Activated CD4-positive, alpha-beta T cell treated with anti-CD3 and anti-CD28 coated beads, Interleukin-10, Interleukin-2, amounts not matched to agents 100 ng/mL and 50 ng/mL, durations not matched to agents 16 hours and 8 hours (primary cell): ENCODE measurements at regions not wholly inside any gene's neighbourhood (a gene's known extent, or its start where the extent isn't known, plus 50 kb on each side); places are given as distances from the start of the nearest gene placed in this dataset.
"Not testable (repeated sequence)": the region's sequence is repeated elsewhere in the genome, so short reads cannot be mapped to it uniquely, and the experiment has no call there.

Experiments
- DNase-seq: peaks from one replicate; pipeline ENCODE4 v3.0.0-alpha.2; 2020

GRCh38 chr2:146990311-146991054, 854.3 kb upstream of the ACVR2A start:
- no peak for DNase-seq

DNA sequence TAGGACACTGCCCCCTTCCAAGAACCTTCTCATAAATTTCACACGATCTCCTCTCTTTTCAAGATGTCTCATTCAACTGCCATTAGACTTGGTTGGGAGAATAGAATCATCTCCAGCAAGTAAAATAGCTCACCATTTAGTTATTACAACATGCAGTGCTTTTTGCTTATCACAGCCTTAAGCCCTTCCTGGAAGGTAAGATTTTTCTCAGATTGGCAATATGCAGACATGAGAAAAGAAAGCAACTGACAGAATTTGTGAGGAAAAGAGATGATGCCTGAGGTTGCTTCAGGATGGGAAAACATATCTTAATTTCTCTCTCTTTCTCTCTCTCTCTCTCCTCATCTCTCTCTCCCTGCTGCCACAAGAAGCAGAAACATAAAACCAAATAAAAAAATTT, 855.1 kb upstream of the ACVR2A start:
- no peak for DNase-seq

DNA sequence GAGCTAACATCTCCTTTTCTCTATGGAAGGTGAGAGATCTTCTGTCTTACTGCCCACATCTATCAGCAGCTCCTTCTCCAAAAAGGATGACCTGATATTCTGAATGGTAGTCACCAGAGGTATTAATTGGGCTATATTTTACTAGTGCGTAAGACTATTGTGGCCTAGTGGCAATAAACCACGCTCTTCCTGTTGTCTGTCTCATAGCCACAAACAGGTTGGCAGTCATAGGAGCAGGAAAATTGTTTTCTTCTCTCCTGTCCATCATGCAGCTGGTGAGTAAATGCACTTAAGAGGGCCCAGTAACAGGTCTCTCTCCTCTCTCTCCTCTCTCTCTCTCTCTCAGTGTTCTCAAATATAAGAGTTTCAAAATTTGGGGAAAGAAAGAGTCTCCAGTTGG, 856.8 kb upstream of the ACVR2A start:
- DNase-seq: no peak

DNA sequence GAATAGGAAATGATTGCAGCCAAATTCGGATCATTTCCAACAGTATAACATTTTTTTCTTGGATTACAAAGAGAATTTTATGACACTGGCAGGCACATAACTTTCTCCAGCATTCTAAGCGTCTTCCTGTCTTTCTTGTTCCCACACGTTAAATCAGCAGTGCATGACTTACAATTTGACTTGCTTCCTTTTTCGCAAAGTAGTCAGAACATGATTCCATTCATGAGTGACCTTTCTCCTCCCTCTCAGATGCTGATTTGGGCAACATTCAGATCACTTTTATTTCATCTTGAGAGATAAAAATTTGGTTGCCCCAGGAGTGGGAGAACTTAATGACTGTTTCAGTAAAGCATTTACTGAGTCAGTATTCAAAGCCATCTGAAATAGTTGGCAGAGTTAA, 858.7 kb upstream of the ACVR2A start:
- DNase-seq: no peak

DNA sequence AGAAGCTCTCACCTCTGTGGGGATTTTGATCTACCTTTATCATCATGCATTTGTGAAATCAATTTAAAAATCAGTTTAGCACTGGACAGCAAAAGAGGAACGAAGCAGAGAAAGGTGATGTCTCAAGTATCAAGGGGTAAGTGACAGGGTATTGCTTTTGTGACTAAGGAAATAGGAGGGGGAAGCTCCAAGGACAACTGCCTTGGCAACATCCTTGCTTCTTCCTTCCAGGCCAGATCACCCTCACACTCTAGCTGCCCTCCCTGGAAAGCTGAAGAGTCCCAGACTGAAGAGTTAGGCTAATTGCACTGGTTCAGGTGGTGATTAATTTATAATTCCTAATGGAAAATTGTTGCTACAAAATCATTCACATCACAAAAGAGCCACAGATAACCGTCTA, 859.1 kb upstream of the ACVR2A start:
- DNase-seq: no peak

- no peak for DNase-seq
Measured at GRCh38 chr2:146984014-146984413, 860.8 kb upstream of the ACVR2A start.

DNA sequence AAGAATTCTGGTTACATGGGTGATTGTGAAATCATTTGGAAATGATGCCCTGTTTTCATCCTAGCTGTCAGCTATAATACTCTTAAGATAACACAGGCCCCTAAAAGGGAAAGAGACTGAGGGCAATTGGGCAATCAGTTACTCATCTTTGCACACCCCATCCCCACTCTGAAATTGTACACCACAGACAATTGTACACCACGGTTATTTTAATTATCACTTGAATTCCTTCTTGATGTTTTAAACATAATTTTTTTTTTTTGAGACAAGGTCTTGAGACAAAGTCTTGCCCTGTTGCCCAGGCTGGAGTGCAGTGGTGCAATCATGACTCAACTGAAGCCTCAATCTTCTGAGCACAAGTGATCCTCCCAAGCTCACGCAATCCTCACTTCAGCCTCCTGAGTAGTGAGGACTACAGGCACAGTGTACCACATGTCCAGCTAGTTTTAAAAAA, 862.4 kb upstream of the ACVR2A start:
- no peak for DNase-seq

DNA sequence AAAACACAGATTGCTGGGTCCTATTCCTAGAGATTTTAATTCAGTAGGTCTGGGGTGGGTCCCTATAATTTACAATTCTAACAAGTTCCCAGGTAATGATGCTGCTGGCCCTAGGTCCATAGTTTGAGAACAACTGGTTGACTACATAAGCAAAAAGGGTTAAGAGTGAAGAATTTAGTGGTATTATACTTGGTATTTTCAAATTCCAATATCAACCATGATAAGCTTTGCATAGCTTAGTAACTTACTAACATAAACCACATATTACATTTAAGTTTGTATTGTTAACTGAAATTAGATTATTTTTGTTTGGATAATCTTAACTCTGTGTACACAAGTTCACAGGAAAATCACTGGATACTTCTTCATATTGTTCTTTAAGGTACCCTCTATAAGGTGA, 862.9 kb upstream of the ACVR2A start:
- no peak for DNase-seq

DNA sequence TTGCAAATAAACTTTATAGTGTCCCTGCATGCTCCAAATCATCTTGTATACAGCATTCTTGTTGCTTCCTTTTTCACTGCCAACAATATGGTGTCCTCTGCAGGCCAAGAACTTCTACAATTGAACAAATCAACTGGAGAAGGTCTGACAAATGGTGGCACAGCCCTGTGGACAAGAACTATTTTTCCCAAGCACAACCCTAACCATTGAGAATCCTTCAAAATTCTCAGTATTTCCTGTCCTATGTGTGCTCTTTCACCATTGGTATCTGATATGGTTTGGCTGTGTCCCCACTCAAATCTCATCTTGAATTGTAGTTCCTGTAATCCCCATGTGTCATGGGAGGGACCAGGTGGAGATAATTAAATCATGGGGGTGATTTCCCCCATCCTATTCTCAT, 865.1 kb upstream of the ACVR2A start:
- DNase-seq: no peak

- DNase-seq: no peak
Measured at GRCh38 chr2:146978577-146979555, 866.0 kb upstream of the ACVR2A start.

GRCh38 chr2:146970981-146971380, 873.8 kb upstream of the ACVR2A start:
- not testable (repeated sequence) for DNase-seq

DNA sequence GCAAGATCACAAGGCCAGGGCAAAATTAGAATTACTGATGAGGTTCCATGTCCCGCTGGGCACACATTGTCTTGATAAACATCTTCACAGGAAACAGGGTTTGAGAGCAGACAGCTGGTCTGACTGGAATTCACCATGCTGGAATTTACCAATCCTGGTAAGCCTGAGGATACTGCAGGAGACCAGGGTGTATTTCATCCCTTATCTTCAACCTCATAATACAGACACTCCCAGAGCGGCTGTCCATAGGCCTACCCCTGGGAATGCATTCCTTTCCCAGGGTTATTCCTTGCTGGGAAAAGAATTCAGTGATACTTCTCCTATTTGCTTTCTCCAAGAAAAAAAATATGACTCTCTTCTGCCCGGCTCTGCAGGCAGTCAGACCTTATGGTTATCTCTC, 875.1 kb upstream of the ACVR2A start:
- not testable (repeated sequence) for DNase-seq

DNA sequence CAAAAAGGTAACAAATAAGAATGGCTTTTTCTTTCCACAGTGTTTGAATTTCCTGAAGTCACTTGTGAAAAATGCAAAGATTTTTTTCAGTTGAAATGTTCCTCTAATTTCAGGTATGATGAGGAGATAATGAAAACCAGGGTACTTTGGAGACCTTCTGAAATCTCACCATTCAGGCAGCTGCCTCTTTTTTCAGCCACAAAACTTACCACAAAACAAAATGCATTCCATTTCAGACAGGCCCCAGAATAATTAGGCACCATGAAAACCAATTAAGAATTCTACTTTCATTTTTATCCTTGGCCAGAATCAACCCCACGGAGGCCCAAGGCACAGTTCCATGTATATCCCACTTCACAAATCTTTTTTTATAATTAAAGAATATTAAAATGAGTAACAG, 880.3 kb upstream of the ACVR2A start:
- DNase-seq: no peak

DNA sequence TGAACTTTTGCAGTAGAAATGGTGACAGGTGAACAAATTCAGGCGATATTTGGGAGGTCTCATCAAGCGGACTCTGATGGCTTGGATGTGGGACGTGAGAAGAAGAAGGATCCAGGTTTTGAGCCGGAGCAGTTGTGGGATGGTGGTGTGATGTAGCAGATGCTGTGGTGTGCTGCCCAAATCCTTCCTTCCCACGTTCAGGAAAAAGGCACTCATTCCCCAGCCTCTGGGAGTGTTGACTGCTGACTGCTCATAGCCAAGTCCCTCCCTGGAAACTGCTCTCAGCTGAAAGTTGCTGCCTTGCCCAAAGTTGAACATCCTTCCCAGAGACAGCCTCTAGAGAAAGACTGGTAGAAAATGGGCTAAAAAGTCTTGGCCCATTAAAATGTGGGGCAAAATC, 890.3 kb upstream of the ACVR2A start:
- no peak for DNase-seq

DNA sequence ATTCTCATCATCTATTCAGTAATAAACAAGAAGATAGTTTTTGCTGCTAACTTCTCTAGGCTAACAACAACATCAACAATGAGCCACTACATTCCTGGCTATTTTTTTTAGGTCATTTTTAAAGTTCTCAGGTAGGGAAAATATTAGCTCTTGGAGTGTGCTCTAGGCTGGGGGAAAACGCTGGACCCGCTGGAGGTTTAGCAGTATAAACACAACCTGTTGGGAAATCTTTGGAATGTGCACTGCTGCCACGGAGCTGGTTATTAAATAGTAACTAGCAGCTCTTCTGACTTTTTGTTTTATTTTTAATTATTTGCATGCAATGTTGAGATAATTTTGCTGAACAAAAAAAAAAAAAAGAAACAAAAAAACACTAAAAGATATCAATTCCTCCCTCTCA, 892.1 kb upstream of the ACVR2A start:
- no peak for DNase-seq

DNA sequence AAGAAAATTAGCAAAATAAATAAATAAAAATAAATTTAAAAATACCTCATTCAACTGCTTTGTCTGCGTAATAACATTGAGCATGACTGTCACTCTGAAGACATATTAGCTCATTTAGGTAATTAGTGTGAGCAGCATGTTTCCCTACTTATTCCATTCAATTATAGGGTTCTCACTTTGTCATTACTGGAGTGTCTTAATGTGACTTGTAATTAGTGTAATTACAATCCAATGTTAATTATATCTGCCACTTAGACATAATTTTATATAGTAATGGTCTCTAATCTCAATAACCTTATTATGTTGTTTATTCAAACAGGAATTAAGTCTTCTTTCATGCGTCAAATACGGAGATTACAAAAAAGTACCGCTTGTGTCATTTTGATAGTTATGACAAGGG, 893.9 kb upstream of the ACVR2A start:
- DNase-seq: no peak

DNA sequence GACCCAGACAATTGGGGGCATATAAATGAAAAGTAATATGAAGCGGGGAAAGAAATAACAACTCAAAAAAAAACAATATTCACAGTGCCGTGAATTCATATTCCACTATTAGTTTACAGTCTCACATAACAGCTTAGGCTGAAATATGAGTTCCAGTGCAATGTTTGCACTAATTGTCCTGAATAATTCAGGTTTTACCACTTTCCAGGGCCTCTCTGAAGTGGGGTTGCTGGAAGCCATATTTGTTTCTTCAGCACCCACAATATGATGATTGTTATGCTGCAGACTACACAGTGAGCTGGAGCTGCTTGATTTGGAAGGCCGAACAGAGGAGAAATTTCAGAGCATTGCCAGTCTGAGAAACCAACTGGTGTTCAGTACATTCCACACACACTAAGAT, 894.5 kb upstream of the ACVR2A start:
- DNase-seq: no peak

DNA sequence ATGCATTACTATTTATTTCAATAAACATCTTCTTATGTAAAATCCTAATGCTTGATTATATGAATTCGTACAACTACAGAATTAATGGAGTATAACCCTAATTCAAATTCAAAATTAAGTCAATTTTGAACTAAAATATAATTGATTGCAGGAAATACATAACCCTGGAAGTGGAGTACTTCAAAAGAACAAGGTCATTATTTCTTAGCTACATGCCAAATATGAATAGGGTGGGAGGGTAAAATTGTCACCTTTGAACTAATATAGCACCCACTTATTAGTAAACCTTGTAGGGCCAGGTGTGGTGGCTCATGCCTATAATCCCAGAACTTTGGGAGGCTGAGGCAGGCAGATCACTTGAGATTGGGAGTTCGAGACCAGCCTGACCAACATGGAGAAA, 895.4 kb upstream of the ACVR2A start:
- no peak for DNase-seq

DNA sequence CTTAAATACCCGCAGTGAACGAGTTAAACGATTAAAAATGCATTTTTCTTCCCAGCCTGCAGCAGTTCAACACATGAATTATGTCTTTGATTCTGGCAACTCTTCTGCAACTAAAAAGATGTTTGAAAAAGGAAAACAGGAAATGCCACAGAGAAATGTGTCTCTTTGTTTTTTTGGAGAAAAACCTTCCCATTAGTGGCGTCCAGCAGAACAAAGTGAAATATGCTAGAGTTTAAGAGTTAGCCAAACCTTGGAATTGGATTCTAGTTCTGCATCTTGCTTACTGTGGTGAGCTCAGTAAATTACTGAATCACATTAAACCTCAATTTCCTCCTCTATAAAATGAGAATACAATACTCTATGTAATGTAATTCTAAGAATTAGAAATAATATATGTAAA, 900.2 kb upstream of the ACVR2A start:
- DNase-seq: no peak

- DNase-seq: no peak
Measured at GRCh38 chr2:146939991-146940685, 904.7 kb upstream of the ACVR2A start.

DNA sequence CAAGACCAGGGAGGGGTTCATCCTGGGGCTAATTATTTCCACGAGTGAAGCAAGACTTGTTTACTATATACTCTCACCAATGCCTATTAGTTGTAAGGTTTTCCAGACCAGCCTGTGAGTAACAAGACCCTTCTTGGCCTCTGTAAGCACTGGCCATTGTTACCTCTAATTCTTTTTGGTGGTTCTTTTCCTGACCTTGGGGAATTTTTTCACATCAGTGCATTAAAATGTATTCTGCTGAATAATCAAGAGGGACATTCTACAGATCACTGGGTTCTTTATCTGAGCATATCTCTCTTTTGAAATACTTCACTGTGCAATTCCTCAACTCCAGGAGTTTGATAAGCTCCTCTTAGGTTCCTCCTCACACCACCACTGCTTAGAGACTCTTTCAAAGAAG, 909.9 kb upstream of the ACVR2A start:
- no peak for DNase-seq

GRCh38 chr2:146931109-146931508, 913.7 kb upstream of the ACVR2A start:
- no peak for DNase-seq

GRCh38 chr2:146927080-146927711, 917.6 kb upstream of the ACVR2A start:
- DNase-seq: peak; percentile 3
